Natural killer cell (primary cell): ENCODE measurements at regions not wholly inside any gene's neighbourhood (a gene's known extent, or its start where the extent isn't known, plus 50 kb on each side); places are given as distances from the start of the nearest gene placed in this dataset.

Experiments used
- ATAC-seq, 3 donors: fragments of 150-1000 bp in 2 of 3; fragments of 200-7000 bp in 1 of 3; cut with Tn5 transposase; 1 replicate in 1 of 3; 2 replicates in 2 of 3; pipeline ENCODE4 v1.10.0; 2021; ENCODE audit warnings: mild to moderate bottlenecking in 2 of 3, moderate library complexity in 2 of 3
- DNase-seq, 2 donors: peaks; one replicate each; pipeline versions ENCODE4 v3.0.0 to v3.0.0-alpha.2; 2013 to 2021; ENCODE audit warnings: mixed read lengths in 1 of 2
- H3K27ac ChIP-seq: one replicate; pipeline ENCODE4 v1.5.1; 2013; ENCODE audit warnings: mild to moderate bottlenecking, low read length
- H3K27me3 ChIP-seq: one replicate; pipeline ENCODE4 v1.6.1; 2013; ENCODE audit warnings: low read length; ENCODE audit not compliant: control insufficient read depth, insufficient read depth
- H3K36me3 ChIP-seq: one replicate; pipeline ENCODE4 v1.6.1; 2013; ENCODE audit warnings: low read length; ENCODE audit not compliant: control insufficient read depth, insufficient read depth
- H3K4me1 ChIP-seq: one replicate; pipeline ENCODE4 v1.6.1; 2013; ENCODE audit warnings: low read length; ENCODE audit not compliant: control insufficient read depth, insufficient read depth
- H3K4me3 ChIP-seq: one replicate; pipeline ENCODE4 v1.5.1; 2013; ENCODE audit warnings: low read length
- H3K9me3 ChIP-seq: one replicate; pipeline ENCODE4 v1.6.1; 2013; ENCODE audit warnings: low read length; ENCODE audit not compliant: control insufficient read depth, insufficient read depth
- H3K27ac Mint-ChIP-seq, 2 donors: one replicate each; pipeline ENCODE4 v1.8.0; 2022; ENCODE audit warnings: mild to moderate bottlenecking in 2 of 2, mixed read lengths in 2 of 2, moderate library complexity in 1 of 2
- H3K27me3 Mint-ChIP-seq, 2 donors: one replicate each; pipeline ENCODE4 v1.8.0; 2022; ENCODE audit warnings: low read depth in 2 of 2, mixed read lengths in 2 of 2
- H3K36me3 Mint-ChIP-seq: one replicate; pipeline ENCODE4 v1.8.0; 2022; ENCODE audit warnings: mixed read lengths
- H3K4me1 Mint-ChIP-seq, 2 donors: one replicate each; pipeline ENCODE4 v1.8.0; 2022; ENCODE audit warnings: mixed read lengths in 2 of 2
- H3K4me3 Mint-ChIP-seq: one replicate; pipeline ENCODE4 v1.8.0; 2022; ENCODE audit warnings: mild to moderate bottlenecking, moderate library complexity, mixed read lengths
- H3K9me3 Mint-ChIP-seq, 2 donors: one replicate each; pipeline ENCODE4 v1.8.0; 2022; ENCODE audit warnings: mixed read lengths in 2 of 2
- WGBS: methylation state at CpG from one replicate; pipeline ENCODE4 v1.1.7; 2013; ENCODE audit warnings: missing lambda C conversion rate; ENCODE audit not compliant: insufficient coverage; 5-methylcytosine and 5-hydroxymethylcytosine counted together
- intact Hi-C: fragments of 100-400 bp; cut with micrococcal nuclease; formaldehyde crosslinking; loops from one replicate; pipeline ENCODE4 v1.14.2; 2022
- TF ChIP-seq, protein P1 (sequence below): fragments of 200-600 bp; IDR thresholded peaks from one replicate; pipeline ENCODE4 v1.8.0; 2022; ENCODE audit warnings: antibody characterized with exemption

DNA sequence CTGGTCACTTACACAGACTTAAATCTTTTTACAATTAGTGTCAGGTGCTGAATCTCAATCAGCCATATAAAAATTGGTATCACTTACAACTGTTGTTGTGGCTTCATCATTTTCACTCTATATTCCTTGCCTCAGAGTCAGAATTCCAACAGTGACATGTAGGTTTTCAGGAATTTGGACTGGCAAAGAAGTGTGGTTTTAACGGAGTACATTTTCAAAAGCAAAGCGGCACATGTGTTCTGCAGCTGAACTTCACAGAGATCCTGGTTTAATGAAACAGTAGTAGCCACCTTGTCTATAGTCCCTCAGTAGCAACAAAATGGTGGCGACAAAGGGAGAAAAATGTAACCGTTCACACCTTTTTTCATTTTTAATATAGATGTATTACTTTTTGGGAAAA lies 486.6 kb downstream of the FAT4 start:
- no peak overlapping the region for H3K27ac ChIP-seq
- H3K9me3 Mint-ChIP-seq, result peaks cover 0 to 2% of the 10 kb centered on the region in 2 donors
- no peaks in the 10 kb centered on the region for H3K36me3 Mint-ChIP-seq
- no peak for ATAC-seq
- H3K4me3 ChIP-seq, result no peak overlapping the region
- no peaks in the 10 kb centered on the region for H3K4me1 Mint-ChIP-seq
- intact Hi-C loops, result no loop called here
- H3K36me3 ChIP-seq, result no peaks in the 10 kb centered on the region
- H3K4me1 ChIP-seq, result no peaks in the 10 kb centered on the region
- no peak overlapping the region for H3K4me3 Mint-ChIP-seq
- no peak for DNase-seq
- H3K27me3 ChIP-seq, result no peaks in the 10 kb centered on the region
- no peaks in the 10 kb centered on the region for H3K27me3 Mint-ChIP-seq
- H3K9me3 ChIP-seq, result no peaks in the 10 kb centered on the region
- TF ChIP-seq, protein P1, sequence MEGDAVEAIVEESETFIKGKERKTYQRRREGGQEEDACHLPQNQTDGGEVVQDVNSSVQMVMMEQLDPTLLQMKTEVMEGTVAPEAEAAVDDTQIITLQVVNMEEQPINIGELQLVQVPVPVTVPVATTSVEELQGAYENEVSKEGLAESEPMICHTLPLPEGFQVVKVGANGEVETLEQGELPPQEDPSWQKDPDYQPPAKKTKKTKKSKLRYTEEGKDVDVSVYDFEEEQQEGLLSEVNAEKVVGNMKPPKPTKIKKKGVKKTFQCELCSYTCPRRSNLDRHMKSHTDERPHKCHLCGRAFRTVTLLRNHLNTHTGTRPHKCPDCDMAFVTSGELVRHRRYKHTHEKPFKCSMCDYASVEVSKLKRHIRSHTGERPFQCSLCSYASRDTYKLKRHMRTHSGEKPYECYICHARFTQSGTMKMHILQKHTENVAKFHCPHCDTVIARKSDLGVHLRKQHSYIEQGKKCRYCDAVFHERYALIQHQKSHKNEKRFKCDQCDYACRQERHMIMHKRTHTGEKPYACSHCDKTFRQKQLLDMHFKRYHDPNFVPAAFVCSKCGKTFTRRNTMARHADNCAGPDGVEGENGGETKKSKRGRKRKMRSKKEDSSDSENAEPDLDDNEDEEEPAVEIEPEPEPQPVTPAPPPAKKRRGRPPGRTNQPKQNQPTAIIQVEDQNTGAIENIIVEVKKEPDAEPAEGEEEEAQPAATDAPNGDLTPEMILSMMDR, result no peak
- no peak overlapping the region for H3K27ac Mint-ChIP-seq
- WGBS, result 91% methylated on average over 2 of the region's 4 CpGs

DNA sequence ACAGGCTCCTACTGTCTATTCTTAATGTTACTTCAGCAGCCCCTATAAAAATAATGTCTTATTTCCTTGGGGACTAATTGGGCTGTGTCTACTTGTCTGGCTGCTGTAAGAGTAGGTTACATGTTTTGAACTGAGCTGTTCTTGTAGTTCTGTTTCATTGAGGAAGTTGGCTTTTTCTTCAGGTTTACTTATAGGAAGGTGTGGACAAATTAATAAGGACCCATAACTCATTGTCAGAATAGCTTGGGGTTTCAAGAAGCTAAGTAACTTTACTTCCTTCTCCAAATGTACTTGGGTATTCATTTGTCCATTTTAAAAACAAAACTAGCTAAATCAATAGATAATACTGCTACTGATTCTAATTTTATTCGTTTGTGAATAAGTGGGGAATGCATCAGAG lies 487.2 kb downstream of the FAT4 start:
- no peak overlapping the region for H3K4me3 ChIP-seq
- no peak overlapping the region for H3K27ac Mint-ChIP-seq
- TF ChIP-seq, protein P1, result no peak
- H3K27me3 Mint-ChIP-seq, result no peaks in the 10 kb centered on the region
- no peaks in the 10 kb centered on the region for H3K27me3 ChIP-seq
- intact Hi-C loops, result no loop called here
- peaks cover 0 to under 1% of the 10 kb centered on the region in 2 donors for H3K9me3 Mint-ChIP-seq
- H3K27ac ChIP-seq, result no peak overlapping the region
- H3K4me1 Mint-ChIP-seq, result no peaks in the 10 kb centered on the region
- H3K36me3 Mint-ChIP-seq, result no peaks in the 10 kb centered on the region
- ATAC-seq (no peak), DNase-seq (no peak)
- 0% methylated on average over 1 of the region's 1 CpG for WGBS
- H3K4me3 Mint-ChIP-seq, result no peak overlapping the region
- H3K4me1 ChIP-seq, result no peaks in the 10 kb centered on the region
- no peaks in the 10 kb centered on the region for H3K36me3 ChIP-seq
- no peaks in the 10 kb centered on the region for H3K9me3 ChIP-seq

DNA sequence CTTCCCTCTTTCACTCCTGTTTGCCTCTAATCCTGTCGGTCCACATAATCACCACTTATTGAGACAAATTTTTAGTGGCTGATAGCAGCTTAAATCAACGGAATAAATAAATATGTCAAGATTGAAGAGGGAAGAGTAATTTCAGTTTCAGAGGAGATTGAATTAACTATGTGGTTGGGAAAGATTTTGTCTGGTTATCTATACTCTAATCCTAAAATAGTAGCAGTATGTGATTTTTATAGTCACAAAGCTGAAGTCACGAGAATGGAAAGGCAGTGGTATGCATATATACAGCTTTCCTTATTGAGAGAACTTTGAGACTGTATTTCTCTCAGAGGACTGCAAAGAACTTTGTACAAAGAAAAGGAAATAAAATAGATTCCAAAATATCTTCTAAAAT lies 493.3 kb downstream of the FAT4 start:
- ATAC-seq, result no peak
- H3K36me3 ChIP-seq, result no peaks in the 10 kb centered on the region
- H3K4me1 Mint-ChIP-seq, result no peaks in the 10 kb centered on the region
- DNase-seq, result no peak
- H3K4me1 ChIP-seq, result no peaks in the 10 kb centered on the region
- H3K27me3 Mint-ChIP-seq, result no peaks in the 10 kb centered on the region
- WGBS, result 94% methylated on average over 2 of the region's 3 CpGs
- no peaks in the 10 kb centered on the region for H3K36me3 Mint-ChIP-seq
- no peak overlapping the region for H3K27ac ChIP-seq
- H3K4me3 ChIP-seq, result no peak overlapping the region
- H3K27me3 ChIP-seq, result no peaks in the 10 kb centered on the region
- TF ChIP-seq, protein P1, result no peak
- H3K9me3 ChIP-seq, result no peaks in the 10 kb centered on the region
- H3K4me3 Mint-ChIP-seq, result no peak overlapping the region
- intact Hi-C loops, result no loop called here
- H3K27ac Mint-ChIP-seq, result no peak overlapping the region
- peaks cover 0 to 2% of the 10 kb centered on the region in 2 donors for H3K9me3 Mint-ChIP-seq

DNA sequence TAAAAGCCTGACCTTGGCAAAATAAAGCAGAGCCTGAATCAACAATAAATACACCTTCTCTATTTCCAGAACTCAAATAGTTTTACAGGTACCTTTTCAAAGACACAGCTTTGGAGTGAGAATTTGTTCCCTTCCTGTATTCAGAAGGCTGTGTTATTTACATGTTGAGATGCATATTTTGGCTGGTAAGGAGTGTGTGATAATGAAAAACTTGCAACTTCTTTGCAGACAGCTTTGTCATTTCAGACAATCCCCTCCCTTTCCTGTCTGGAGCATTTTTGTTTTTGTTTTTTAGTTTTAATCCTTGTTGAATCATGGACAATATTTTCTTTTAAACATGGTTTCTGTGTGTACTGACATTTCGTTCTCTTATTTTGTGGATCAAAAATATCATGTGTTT lies 493.8 kb downstream of the FAT4 start:
- H3K27me3 Mint-ChIP-seq, result no peaks in the 10 kb centered on the region
- Histone ChIP-seq H3K36me3 (no peaks in the 10 kb centered on the region), H3K4me1 (no peaks in the 10 kb centered on the region), H3K27ac (no peak overlapping the region), H3K27me3 (no peaks in the 10 kb centered on the region), H3K4me3 (no peak overlapping the region), H3K9me3 (no peaks in the 10 kb centered on the region)
- no peaks in the 10 kb centered on the region for H3K36me3 Mint-ChIP-seq
- no peak overlapping the region for H3K4me3 Mint-ChIP-seq
- no peak overlapping the region for H3K27ac Mint-ChIP-seq
- WGBS, result no CpG with 5 or more reads among the region's 1 CpG
- intact Hi-C loops, result no loop called here
- H3K9me3 Mint-ChIP-seq, result peaks cover 3 to 7% of the 10 kb centered on the region in 2 donors
- ATAC-seq (no peak), DNase-seq (no peak)
- H3K4me1 Mint-ChIP-seq, result no peaks in the 10 kb centered on the region
- TF ChIP-seq, protein P1, result no peak
